SK-N-SH (cell line): ENCODE measurements at regions not wholly inside any gene's neighbourhood (a gene's known extent, or its start where the extent isn't known, plus 50 kb on each side); places are given as distances from the start of the nearest gene placed in this dataset.

Source experiments
- CTCF ChIP-seq: fragments of 200-600 bp; sonication (generic); IDR thresholded peaks from 2 replicates; pipeline ENCODE4 v1.6.1; 2017; ENCODE audit warnings: antibody characterized with exemption, mild to moderate bottlenecking, moderate library complexity
- EP300 ChIP-seq, 2 experiments: IDR thresholded peaks; 2 replicates each; pipeline versions ENCODE4 v1.4.0 to v1.6.1; 2012; ENCODE audit warnings: borderline replicate concordance in 1 of 2, low read depth in 1 of 2, low read length in 1 of 2
- EZH2phosphoT487 ChIP-seq: fragments of 200-600 bp; sonication (generic); IDR thresholded peaks from 2 replicates; pipeline ENCODE4 v1.6.1; 2017; ENCODE audit warnings: low read depth, mixed run types, mild to moderate bottlenecking, antibody characterized with exemption, moderate library complexity, borderline replicate concordance
- MXI1 ChIP-seq: IDR thresholded peaks from 2 replicates; pipeline ENCODE4 v1.6.1; 2012; ENCODE audit warnings: mild to moderate bottlenecking, low read depth, low read length, improper control_type of control experiment
- POLR2AphosphoS5 ChIP-seq: IDR thresholded peaks from 2 replicates; pipeline ENCODE4 v1.6.1; 2012; ENCODE audit warnings: low read depth, low read length
- RAD21 ChIP-seq: IDR thresholded peaks from 2 replicates; pipeline ENCODE4 v1.6.1; 2012; ENCODE audit warnings: mild to moderate bottlenecking, low read length
- REST ChIP-seq: IDR thresholded peaks from 2 replicates; pipeline ENCODE4 v1.6.1; 2012; ENCODE audit warnings: mild to moderate bottlenecking, low read depth, low read length, moderate library complexity
- RFX5 ChIP-seq: IDR thresholded peaks from 2 replicates; pipeline ENCODE4 v1.6.1; 2012; ENCODE audit warnings: mild to moderate bottlenecking, improper control_type of control experiment, low read length
- RXRA ChIP-seq: IDR thresholded peaks from 2 replicates; pipeline ENCODE4 v1.4.0; 2012; ENCODE audit warnings: low read depth, mild to moderate bottlenecking, borderline replicate concordance
- SIN3A ChIP-seq: IDR thresholded peaks from 2 replicates; pipeline ENCODE4 v1.6.1; 2012; ENCODE audit warnings: low read depth, mild to moderate bottlenecking, low read length, moderate library complexity, borderline replicate concordance
- SMC3 ChIP-seq: IDR thresholded peaks from 2 replicates; pipeline ENCODE4 v1.6.1; 2012; ENCODE audit warnings: low read depth, low read length, improper control_type of control experiment
- TCF12 ChIP-seq: IDR thresholded peaks from 2 replicates; pipeline ENCODE4 v1.4.0; 2012

- no peak for TF ChIP-seq CTCF
- no peak for TF ChIP-seq POLR2AphosphoS5
- TF ChIP-seq RFX5, result no peak
- no peak for TF ChIP-seq MXI1
- no peak for TF ChIP-seq SMC3
- no peak for TF ChIP-seq TCF12
- no peak for TF ChIP-seq RAD21
- no peak for TF ChIP-seq SIN3A
- no peak for TF ChIP-seq EP300 (IDR thresholded peaks at IDR 0.05; ENCODE audit: borderline replicate concordance in 1 of 2, low read depth in 1 of 2, low read length in 1 of 2)
- no peak for TF ChIP-seq EZH2phosphoT487
- TF ChIP-seq RXRA, result no peak
- TF ChIP-seq REST, result no peak
Measured at GRCh38 chr11:35088226-35088625, 50.7 kb upstream of the CD44 start.
